Osteoblast (primary cell): ENCODE measurements at regions not wholly inside any gene's neighbourhood (a gene's known extent, or its start where the extent isn't known, plus 50 kb on each side); places are given as distances from the start of the nearest gene placed in this dataset.
"Not testable (repeated sequence)": the region's sequence is repeated elsewhere in the genome, so short reads cannot be mapped to it uniquely, and the experiment has no call there.

ENCODE experiments used
- DNase-seq: peaks from one replicate; pipeline ENCODE4 v3.0.0; 2011; ENCODE audit warnings: low spot score, mixed read lengths; ENCODE audit not compliant: insufficient read length; ENCODE audit errors: missing footprints
- H2AFZ ChIP-seq: 2 replicates; pipeline ENCODE4 v1.6.0; 2011; ENCODE audit warnings: mild to moderate bottlenecking, low read length
- H3K27ac ChIP-seq: 2 replicates; pipeline ENCODE4 v1.5.1; 2011; ENCODE audit warnings: mild to moderate bottlenecking, low read depth, low read length, moderate library complexity
- H3K27me3 ChIP-seq: 2 replicates; pipeline ENCODE4 v1.6.0; 2012; ENCODE audit warnings: mild to moderate bottlenecking, control low read depth, inconsistent platforms, low read length, moderate library complexity; ENCODE audit not compliant: insufficient read depth
- H3K36me3 ChIP-seq: 2 replicates; pipeline ENCODE4 v1.5.1; 2011; ENCODE audit warnings: mild to moderate bottlenecking, low read length, control low read depth, moderate library complexity; ENCODE audit not compliant: insufficient read depth
- H3K4me1 ChIP-seq: 2 replicates; pipeline ENCODE4 v1.5.1; 2011; ENCODE audit warnings: mild to moderate bottlenecking, low read length, control low read depth, moderate library complexity; ENCODE audit not compliant: insufficient read depth
- H3K4me2 ChIP-seq: 2 replicates; pipeline ENCODE4 v1.6.0; 2011; ENCODE audit warnings: mild to moderate bottlenecking, low read length; ENCODE audit not compliant: insufficient read depth
- H3K4me3 ChIP-seq: fragments of 200-600 bp; sonication (generic); 3 replicates; pipeline ENCODE4 v1.5.1; 2012; ENCODE audit warnings: mild to moderate bottlenecking, low read length, inconsistent platforms; ENCODE audit not compliant: insufficient read depth
- H3K79me2 ChIP-seq: 2 replicates; pipeline ENCODE4 v1.6.0; 2012; ENCODE audit warnings: mild to moderate bottlenecking, low read length, control low read depth, inconsistent platforms; ENCODE audit not compliant: insufficient read depth
- H3K9me3 ChIP-seq: 2 replicates; pipeline ENCODE4 v1.5.1; 2011; ENCODE audit warnings: low read depth, low read length, control low read depth
- H4K20me1 ChIP-seq: 2 replicates; pipeline ENCODE4 v1.6.0; 2012; ENCODE audit warnings: mild to moderate bottlenecking, low read length, control low read depth; ENCODE audit not compliant: insufficient read depth
- CTCF ChIP-seq: IDR thresholded peaks from 2 replicates; pipeline ENCODE4 v1.5.1; 2011; ENCODE audit warnings: mild to moderate bottlenecking, low read depth, low read length, moderate library complexity; ENCODE audit errors: extremely low read depth

GRCh38 chr5:67724412-67725135 lies 491.0 kb upstream of the PIK3R1 start:
- peak overlapping the region; percentile 68 for H2AFZ ChIP-seq
- no peak for TF ChIP-seq CTCF

DNA sequence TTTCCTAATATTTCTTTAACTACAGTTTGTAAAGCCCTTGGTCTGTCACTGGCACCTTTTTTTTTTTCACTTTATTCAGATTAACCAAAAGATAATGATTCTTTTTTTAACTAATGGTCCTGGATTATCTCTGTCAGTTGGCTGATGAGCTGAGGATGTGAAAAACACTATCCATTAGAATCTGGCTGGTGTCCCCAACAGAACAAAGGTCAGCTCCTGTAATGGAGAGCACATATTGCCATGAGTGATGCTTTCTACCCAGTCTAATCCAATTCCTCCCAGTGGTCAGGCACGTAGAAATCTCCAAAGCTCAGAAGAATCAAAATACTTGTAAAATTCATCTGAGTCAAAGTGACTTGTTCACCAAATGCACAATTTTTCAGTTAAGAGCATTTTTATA lies 491.7 kb upstream of the PIK3R1 start:
- Histone ChIP-seq H3K27me3 (no peaks in the 10 kb centered on the region), H3K36me3 (no peaks in the 10 kb centered on the region), H3K27ac (no peak overlapping the region), H3K4me2 (no peak overlapping the region), H3K4me1 (no peaks in the 10 kb centered on the region), H3K79me2 (no peaks in the 10 kb centered on the region), H4K20me1 (no peaks in the 10 kb centered on the region), H3K4me3 (no peak overlapping the region), H2AFZ (no peak overlapping the region), H3K9me3 (no peaks in the 10 kb centered on the region)
- no peak for DNase-seq
- TF ChIP-seq CTCF: no peak

More at GRCh38 chr5:67724412-67725135, 491.0 kb upstream of the PIK3R1 start:
- H3K4me1 ChIP-seq: no peaks in the 10 kb centered on the region
- H3K4me2 ChIP-seq: peak overlapping the region; percentile 54
- H3K4me3 ChIP-seq: no peak overlapping the region
- H3K27ac ChIP-seq: no peak overlapping the region
- no peaks in the 10 kb centered on the region for H3K79me2 ChIP-seq
- H3K27me3 ChIP-seq: no peaks in the 10 kb centered on the region
- H4K20me1 ChIP-seq: no peaks in the 10 kb centered on the region
- DNase-seq: no peak
- H3K36me3 ChIP-seq: no peaks in the 10 kb centered on the region
- H3K9me3 ChIP-seq: no peaks in the 10 kb centered on the region

GRCh38 chr5:67722582-67722981 lies 493.0 kb upstream of the PIK3R1 start:
- H3K36me3 ChIP-seq, H3K79me2 ChIP-seq, H3K9me3 ChIP-seq, DNase-seq, H4K20me1 ChIP-seq, H3K27ac ChIP-seq, H3K4me1 ChIP-seq, H3K4me2 ChIP-seq, H3K4me3 ChIP-seq, H2AFZ ChIP-seq, H3K27me3 ChIP-seq: not testable (repeated sequence)

DNA sequence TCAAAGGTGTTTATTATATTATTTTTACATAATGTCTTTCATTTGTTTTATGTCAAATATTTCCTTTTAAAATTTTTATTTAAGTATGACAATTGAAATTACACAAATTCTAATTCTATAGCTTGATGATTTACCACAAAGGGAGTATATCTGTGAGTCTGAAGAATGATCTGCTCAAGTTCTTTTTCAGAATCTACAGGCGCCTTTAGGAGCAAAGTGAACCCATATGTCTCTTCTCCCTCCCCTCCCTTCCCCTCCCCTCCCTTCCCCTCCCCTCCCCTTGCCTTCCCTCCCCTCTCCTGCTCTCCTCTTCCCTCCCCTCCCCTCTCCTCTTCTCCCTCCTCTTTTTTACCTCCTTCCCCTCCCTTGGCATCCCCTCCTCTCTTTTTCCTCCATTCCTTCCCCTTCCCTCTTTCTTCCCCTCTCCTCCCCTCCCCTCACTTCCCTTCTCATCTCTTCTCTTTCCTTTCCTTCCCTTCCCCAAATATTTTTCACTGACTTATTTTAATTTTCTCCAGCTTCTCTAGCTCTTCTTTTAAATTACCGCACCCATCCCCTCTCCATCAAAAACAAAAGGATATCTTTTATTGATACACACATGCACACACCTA lies 495.3 kb upstream of the PIK3R1 start:
- no peak for TF ChIP-seq CTCF
- no peaks in the 10 kb centered on the region for H3K36me3 ChIP-seq
- H3K4me2 ChIP-seq: no peak overlapping the region
- H4K20me1 ChIP-seq: no peaks in the 10 kb centered on the region
- H3K9me3 ChIP-seq: no peaks in the 10 kb centered on the region
- H3K79me2 ChIP-seq: no peaks in the 10 kb centered on the region
- no peak overlapping the region for H3K27ac ChIP-seq
- no peaks in the 10 kb centered on the region for H3K4me1 ChIP-seq
- no peak overlapping the region for H2AFZ ChIP-seq
- H3K4me3 ChIP-seq: no peak overlapping the region
- DNase-seq: no peak
- no peaks in the 10 kb centered on the region for H3K27me3 ChIP-seq
